ENCODE measurements at regions not wholly inside any gene's neighbourhood (a gene's known extent, or its start where the extent isn't known, plus 50 kb on each side); places are given as distances from the start of the nearest gene placed in this dataset.

DNA sequence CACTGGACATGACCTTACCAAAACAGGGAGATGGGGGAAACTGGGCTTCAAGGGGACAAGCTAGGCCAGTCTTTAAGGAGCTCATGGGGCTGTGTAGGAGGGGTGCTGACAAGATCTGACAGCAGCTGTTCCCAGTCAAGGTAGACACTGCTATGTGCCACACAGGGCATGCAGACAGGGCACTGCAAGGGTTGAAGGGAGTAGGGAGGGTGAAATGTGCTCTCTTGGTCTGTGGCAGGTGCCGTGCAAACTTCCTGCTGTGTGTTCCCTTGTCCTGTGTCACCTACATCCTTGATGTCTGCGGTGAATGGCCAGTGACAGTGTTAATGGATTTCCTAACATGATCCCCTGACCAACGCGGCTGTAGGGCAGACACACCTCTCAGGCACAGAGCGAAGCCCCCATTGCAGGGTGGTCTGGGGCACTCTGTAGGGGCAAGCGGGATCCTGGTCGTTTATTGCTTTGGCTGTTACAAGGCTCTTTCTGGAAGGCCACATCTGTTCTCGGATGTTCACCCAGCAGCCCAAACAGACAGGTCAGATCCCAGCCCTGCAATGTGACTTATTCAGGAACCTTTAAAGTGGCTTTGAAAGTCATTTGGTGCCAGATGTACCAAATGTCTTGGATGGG lies 199.5 kb upstream of the ZNF536 start:
- DNase-seq: no peak

DNA sequence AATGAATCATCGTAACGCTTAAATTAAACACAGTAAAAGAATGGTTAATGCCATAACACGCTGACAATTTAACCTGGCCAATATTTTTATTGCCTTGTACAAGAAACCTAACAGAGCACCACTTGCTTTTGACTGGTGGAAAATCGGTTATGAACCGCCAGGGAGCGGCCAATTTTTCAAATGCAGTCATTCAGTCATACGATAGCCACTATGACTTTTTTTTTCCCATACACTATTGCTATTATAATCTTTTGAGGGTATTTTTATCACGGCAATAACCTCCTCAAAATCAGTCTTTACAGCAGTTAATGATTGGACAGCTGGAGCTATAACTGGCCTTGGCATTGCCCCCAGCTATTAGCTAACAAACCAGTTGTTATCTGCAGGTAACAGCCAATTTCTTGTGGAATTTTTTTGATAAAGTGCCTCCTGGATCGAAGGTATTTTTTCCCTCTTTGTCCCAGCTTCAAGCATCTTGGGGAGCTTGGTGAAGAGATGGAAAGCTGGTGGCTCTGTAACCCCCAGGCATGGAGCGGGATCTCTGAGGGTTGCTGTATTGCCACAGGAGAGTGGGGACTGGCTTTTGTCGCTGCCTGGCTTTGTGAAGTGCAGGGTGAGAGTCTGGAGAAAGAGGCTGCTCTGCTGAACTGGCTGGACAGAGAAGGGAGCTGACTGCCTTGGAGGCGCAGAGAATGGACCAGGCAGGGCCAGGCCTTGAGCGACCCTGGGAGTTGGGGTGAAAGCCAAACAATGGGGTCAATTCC lies 198.4 kb upstream of the ZNF536 start:
- DNase-seq: no peak

DNA sequence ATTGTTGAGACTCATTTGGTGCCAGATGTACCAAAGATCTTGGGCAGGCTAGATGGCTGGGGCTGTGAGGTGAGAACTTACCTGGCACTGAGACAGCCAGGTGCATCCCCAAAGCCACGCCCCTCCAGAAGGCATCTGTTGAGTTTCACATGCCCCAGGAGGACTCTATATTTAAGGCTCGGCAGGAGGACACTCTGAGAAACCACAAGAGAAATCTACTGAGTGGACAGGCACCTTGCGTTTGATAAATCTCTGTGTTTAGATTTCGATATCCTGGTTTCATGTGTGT lies 197.9 kb upstream of the ZNF536 start:
- DNase-seq: no peak

DNA sequence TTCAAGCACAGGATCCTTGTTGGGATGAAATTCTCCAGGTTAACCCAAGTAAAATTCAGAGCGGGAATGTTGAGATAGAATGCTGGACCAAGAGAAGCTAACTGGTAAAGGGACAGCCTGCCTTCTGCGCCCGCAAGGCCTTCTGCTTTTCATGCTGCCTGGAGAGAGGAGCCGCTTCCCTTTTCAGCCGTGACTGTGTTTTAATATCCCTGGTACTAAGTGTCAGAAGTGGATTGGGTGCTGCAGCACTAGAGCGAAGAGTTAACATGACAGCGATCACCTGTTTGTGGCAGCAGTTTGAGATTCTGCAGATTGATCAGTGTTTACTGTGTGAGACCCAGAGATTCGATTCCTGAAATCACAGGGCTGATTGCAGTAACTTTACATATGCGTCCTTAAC lies 197.4 kb upstream of the ZNF536 start:
- no peak for DNase-seq

DNA sequence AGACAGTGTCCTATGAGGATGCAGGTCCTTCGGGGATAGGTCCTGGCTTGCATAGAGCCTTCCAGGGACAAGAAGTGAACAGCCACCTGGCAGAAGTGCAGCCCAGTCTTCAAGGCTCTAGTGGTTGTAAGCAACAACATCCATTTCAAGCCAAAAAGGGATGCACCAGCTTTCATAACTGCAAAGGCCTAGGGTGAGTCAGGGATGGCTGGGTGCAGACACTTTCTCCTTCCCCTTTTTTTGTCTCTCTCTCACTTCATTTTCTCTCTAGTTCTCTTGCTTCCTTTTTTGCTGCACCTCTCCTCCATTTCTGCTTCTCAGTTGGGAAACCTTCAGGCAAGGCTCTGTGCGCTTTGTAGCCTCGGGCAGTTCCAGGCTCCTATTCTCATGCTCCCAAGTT lies 196.2 kb upstream of the ZNF536 start:
- no peak for DNase-seq

DNA sequence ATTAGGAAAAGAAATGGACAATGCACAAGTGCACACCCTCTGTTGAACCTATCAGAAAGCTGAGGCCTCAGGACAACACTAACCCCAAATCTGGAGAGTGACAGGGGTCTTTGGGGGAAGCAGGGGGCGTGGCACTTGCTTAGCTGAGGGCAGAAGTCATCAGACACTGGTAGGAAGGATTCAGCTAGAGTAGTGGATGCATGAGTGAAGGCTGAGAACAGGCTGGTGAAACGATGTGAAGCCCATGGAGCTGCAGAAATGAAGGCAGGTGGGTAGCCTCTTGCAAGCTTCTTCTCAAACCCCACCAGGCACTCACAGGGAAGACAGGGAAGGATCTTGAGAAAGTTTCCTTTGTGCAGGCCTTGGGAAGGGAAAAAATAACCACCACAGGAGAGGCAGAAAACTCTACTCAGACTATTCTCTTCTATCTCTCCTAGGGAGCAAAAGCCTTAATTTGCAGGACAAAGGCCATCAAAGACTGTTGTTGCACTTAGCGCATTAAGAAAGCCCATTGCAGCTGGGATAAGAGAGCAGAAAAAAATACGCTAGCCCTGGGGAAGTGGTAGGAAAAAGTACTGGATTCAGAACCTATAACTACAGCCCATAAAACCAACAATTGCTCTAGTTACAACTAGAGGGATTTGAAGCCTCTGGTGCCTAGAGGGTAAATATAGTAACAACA lies 193.3 kb upstream of the ZNF536 start:
- DNase-seq: no peak

DNA sequence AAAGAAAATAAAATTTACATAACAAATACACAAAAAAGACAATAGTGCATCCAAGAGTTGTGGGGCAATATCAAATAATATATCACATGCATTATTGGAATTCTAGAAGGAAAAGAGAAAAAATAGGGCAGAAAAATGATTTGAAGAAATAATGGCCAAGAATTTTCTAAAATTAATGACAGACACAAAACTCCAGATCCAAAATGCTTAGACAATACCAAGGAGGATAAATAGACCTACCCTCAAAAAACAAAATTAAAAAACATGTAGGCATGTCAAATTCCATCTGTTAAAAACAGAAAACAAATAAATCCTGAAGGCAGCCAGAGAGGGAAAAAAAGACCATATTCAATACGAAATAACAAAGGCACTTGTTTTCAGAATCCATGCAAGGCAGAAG lies 191.5 kb upstream of the ZNF536 start:
- no peak for DNase-seq

DNA sequence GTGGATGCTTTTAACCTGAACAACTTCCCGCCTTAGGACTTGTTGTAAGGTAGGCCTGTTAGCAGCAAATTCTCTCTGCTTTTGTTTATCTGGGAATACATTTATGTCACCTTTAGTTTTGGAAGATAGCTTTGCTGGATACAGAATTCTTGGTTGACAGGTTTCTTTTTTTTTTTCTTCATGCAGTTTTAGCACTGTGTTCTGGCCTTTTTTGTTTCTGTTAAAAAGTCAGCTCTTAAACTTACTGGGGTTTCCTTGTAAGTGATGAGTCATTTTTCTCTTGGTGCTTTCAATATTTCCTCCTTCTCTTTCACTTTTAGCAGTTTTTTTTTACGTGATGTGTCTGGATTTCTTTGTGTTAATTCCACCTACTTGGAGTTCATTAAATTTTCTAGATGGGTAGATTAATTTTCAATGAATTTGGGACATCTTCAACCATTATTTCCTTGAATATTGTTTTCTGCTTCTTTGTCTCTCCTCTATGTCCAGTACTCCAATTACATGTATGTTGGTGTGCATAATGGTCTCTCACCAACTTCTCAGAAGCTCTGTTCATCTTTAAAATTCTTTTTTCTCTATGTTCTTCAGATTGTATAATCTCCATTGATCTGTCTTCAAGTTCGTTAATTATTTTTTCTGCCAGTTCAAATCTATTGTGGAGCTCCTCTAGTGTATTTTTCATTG lies 188.2 kb upstream of the ZNF536 start:
- no peak for DNase-seq

DNA sequence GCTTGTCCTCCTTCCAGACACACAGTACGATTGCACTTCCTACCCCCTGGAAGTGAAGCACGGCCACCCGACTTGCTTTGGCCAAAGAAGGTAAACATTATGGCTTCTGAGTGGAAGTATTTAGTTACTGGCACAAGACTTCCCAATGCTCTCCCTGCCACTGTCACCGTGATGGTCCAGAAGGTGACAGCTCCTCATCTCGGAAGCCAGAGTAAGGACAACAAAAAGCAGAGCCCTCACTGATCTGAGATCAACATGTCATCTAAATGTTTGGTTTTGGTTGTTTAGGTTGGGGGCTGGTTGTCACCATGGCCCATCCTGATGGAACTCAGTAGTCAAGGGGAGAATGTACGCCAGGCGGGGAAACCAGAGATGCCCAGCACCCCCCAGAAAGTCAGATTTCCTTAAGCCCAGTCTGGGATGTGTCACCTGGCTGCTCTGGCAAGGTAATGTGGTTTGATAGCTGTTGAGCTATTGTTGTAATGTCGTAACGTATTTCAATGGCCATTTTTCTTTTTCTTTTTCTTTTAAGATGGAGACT lies 170.1 kb upstream of the ZNF536 start:
- DNase-seq: no peak

DNA sequence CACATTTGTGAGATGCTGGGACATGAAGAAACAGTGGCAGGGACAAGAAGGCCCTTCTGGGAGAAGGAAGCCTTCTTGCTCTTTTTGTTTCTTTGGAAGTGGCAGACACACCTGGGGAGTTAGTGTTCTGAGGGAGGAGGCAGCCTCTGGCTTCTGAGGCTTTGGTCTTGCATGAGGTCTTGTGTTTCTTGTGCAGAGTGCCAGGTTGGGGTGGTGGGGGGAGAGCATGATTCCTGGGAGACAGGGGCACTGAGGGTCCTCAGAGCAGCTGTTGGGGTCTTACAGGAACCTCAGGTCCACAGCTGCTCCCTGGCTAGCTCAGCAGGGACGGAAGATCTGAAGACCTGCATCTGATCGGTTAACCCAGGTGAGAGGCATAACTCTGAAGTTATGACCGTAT lies 167.5 kb upstream of the ZNF536 start:
- DNase-seq: no peak

DNA sequence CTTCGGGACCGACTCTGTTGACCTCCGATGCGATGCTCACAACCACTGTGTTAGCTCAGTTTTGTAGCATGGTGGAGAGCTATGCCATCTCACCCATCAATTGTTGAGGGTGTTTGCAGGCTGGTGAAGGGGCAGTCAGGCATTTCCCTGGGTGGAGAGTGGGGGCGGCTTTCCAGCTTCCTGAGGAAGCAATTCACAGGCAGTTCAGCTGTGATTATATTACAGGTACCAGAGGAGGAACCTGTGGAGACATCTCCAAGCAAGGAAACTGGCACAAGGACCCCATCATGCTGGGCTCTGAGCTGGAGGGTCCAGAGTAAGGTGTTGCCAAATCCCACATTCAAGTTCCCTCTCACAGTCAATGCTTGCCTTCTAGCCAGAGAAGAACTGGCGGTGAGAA lies 166.0 kb upstream of the ZNF536 start:
- DNase-seq: no peak

DNA sequence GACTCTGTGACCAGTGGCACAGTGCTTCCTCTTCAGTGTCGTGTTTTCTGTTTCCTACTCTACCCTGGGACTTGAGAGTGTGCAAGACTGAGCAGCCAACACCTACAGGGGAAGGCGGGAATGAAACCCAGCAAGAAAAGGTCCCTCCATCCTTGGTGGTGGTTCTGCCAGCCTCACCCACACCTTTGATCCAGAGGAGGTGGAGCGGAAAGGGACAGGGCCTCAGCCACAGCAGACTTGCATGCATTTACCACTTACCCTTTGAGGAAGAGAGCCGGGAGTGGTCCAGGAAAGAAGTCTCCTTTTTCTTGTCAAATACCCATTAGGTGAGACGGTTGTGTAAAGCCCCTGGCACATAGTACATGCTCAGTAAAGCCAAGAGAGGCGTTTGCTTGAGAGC lies 164.8 kb upstream of the ZNF536 start:
- no peak for DNase-seq

DNA sequence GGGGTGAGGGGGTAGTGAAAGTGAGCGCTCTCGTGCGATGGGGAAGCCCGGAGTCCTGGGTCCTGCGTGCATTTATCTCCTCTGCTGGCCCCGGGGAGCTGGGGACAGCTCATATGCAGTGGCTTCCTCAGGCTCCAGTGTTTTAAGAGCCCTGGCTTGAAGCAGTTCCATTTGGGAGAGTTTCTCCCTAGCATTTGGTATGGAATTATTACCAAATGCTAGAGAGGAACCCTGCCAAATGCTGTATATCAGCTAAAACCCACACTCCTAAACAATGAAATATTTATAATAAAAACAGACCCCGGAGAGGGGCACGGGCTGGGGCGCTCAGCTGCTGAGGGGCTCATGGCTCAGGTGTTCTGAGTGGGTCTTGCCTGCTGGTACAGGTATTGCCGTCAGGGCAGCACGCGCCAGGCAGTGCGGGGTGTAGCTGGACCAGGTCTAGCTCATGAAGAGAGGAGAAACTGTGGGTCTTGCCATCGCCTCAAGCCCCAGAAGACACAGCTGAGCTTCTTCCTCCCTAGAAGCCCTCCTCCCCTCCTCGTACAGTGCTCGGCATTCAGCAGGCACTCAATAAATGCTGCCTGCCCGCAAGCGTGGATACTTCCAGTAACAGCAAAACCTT lies 163.6 kb upstream of the ZNF536 start:
- DNase-seq: no peak

DNA sequence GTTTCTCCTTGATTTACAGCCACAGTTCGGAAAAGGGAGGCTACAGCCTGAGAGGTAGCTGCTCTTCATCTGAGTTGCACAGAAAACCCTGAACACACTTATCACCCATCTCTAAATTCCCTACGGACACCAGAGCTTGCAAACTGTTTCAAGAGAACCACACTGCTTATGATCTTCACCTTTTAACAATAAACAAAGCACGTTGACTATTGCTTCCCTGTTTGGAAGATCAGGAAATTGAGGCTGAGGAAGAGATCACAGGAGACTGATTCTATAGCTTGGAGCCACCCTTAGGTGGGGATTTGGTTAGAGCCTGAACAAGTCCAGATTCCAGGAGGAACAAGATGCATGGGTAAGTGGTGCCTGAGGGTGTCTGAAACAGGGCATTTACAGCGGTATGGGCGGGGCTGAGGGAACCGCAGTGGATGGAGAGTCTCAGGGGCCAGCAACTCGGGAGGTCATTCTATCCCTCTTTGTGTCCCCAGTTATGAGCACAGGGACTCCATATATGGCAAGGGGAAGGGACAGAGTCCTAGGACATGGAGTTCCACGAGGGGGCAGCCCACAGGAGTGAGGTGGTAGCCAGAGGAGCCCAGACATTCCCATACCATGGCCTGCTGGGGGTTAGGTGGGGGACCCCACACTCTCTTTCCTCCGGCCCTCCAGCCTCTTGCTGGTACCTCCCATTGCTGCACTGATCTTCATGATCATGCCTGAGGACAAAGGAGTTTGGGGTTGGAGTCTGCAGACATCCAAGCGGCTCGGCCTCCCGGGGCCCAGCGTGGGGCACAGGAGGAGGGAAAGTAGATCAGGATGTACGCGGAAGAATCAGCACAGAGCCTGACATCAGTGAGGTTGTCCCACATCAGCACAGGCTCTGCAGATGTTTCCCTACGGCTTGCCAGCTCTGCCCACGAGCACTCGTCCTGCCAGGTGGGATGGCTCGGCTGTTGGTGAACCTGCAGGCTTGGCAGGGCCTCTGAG lies 162.3 kb upstream of the ZNF536 start:
- no peak for DNase-seq

DNA sequence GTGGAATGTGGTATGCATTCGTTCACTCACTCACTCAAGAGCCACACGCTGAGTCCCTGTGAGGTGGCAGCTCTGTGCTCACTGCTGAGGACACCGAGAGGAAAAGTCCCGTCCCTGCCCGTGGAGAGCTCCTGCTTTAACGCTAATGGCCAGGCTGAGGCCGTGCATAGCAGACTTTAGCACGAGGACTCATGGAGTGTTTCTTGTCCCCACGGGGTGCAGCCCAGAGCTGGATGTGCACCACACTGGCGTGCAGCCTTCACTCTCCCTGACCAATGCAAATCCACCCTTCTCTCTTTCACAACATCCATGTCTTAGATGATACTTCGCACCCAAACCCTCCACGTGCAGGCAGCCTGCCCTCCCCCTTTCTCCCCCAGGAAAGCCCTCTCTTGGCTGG lies 159.6 kb upstream of the ZNF536 start:
- DNase-seq: no peak

DNA sequence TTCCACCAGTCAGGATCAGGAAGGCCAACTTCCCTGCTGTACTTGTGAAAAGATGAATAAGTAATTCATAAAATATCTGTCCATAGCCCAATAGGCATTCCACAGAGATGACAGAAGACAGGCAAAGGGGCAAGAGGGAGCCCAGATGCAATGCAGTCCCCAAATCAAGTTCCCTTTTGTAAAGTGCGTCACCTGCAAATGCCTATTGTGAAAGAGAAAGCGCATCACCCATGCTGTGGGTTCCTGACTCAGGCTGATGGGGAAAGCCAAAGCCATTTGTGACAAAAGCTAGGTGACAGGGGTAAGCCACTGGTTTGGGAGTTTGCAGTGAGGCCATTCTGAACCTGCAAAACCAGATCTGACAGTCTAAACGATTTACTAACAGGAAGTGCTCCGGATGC lies 157.5 kb upstream of the ZNF536 start:
- no peak for DNase-seq

DNA sequence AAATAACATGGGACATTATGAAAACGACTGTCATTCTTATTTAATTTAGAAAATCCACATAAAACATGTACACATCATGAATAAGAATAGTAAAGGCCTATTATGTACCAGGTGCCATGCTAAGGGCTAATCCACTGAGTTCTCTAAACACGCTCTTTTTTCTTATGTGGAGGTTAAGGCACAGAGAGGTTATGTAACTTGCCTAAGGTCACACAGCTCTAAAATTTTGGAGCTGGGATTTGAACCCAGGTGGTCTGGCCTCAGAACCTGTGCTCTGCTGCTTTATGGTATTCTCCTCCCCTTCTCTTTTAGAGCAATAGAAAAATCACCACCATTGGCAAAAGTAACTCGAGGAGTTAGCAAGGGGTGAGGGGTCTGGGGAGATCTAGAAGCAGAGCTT lies 156.9 kb upstream of the ZNF536 start:
- no peak for DNase-seq

DNA sequence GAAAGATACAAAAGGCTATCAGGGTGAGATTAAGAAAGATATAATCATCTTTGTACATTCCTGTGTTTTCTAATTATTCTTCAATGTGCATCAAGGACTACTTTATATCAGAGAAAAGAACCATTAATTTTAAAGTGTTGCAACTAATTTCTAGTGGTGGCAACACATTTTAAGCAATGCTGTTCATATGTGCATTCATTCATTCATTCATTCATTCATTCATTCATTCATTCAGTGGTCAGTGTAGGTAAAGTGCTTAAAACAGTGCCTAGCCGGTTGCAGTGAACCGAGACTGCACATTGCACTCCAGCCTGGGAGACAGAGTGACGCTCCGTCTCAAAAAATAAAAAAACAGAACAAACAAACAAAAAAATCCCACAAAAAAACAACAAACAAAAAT lies 155.7 kb upstream of the ZNF536 start:
- DNase-seq: no peak

DNA sequence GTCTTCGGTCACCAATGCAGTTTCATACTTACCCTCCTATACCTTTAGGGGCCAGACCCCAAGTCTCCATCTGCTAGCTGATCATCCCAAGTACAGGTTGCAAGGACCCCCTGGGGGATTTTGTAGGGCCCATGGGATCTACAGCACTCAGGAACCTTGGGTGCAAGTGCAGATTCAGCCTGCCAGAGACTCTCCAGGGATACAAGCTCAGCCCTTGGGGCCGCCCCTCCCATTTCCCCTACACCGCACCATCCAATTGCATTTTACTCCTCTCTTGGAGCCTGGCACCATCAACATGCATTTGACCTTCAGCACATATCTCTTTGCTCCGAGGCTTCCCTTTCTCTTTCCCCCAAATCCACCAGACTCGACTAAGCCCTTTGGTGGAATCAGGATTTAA lies 154.7 kb upstream of the ZNF536 start:
- no peak for DNase-seq

DNA sequence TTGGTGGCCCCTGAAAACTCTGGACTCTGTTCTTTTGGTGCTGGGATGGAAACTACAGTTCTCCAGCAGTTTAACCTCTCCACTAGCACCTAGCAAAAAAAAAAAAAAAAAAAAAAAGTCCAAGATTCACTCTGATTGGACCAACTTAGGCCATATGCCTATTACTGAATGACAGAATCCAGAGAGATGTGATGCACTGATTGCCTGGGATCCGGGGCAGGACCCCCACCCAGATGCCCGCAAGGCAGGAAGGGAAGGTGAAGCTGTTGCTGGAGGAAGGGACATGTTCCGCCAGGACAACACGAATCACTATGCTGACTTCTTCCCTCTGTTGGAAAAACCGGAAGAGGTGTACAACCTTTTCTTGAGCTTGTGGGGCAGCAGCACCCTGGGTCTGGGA lies 152.5 kb upstream of the ZNF536 start:
- DNase-seq: no peak

DNA sequence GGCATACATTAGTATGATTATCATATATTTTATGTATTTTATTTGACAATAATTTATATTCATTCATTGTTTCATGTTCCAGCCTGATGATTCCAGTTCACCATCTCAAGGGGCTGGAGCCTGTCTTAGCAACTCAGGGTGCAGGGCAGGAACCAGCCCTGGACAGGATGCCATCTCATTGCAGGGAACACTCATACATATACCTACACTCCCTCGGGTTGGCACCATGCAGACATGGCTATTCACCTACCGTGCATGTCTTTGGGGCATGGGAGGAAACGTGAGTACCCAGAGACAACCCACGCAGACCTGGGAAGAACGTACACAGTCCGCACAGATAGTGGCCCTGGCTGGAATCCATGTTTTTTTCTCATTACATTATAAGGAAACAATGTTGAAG lies 151.0 kb upstream of the ZNF536 start:
- no peak for DNase-seq

DNA sequence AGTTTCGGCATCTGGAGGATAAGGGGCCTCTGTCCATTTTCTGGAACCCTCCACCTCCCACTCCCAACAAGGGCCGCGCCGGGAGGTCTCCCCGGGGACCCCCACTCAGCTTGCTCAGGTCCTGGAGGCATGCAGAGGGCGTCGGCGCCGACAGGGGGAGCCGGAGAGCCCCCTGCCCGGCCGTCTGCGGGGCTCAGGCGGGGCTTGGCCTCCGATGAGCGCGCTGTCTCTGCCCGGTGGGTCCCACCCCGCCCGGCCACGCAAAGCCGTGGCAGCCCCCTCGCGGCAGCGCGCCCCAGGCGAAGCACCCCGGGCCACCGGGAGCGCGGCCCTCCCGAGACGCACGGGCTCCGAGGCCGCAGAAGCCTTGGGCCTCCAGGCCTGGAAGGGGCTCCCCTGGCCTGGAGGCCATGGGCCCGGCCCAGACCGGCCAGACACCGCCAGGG lies 149.7 kb upstream of the ZNF536 start:
- DNase-seq: no peak
